GM06990 (cell line): ENCODE measurements at regions not wholly inside any gene's neighbourhood (a gene's known extent, or its start where the extent isn't known, plus 50 kb on each side); places are given as distances from the start of the nearest gene placed in this dataset.

Experiments used
- DNase-seq: peaks from one replicate; pipeline ENCODE4 v3.0.0-alpha.2; 2011; ENCODE audit not compliant: insufficient read length; ENCODE audit errors: extremely low read depth
- H3K27me3 ChIP-seq: replicated peaks from 2 replicates; pipeline ENCODE4 v1.6.0; 2011; ENCODE audit warnings: low read length; ENCODE audit not compliant: control insufficient read depth, insufficient read depth
- H3K36me3 ChIP-seq: 2 replicates; pipeline ENCODE4 v1.5.1; 2011; ENCODE audit warnings: low read length; ENCODE audit not compliant: control insufficient read depth, insufficient read depth
- H3K4me3 ChIP-seq: replicated peaks from 2 replicates; pipeline ENCODE4 v1.5.1; 2011; ENCODE audit warnings: low read depth, mild to moderate bottlenecking, control low read depth, low read length
- CTCF ChIP-seq: IDR thresholded peaks from 2 replicates; pipeline ENCODE4 v1.5.1; 2011; ENCODE audit warnings: low read length, control low read depth, mild to moderate bottlenecking, inconsistent platforms; ENCODE audit not compliant: insufficient read depth, poor library complexity, severe bottlenecking

- DNase-seq, result no peak
- TF ChIP-seq CTCF, result no peak
- Histone ChIP-seq H3K4me3 (no peak overlapping the region), H3K36me3 (no peaks in the 10 kb centered on the region), H3K27me3 (no peaks in the 10 kb centered on the region)
Observed at GRCh38 chr3:104788807-104789206, 577.9 kb upstream of the ALCAM start.

- no peaks in the 10 kb centered on the region for H3K36me3 ChIP-seq
- no peaks in the 10 kb centered on the region for H3K27me3 ChIP-seq
- DNase-seq, result no peak
- H3K4me3 ChIP-seq, result no peak overlapping the region
- no peak for TF ChIP-seq CTCF
Observed at GRCh38 chr3:104791331-104791730, 575.4 kb upstream of the ALCAM start.

- H3K27me3 ChIP-seq, result no peaks in the 10 kb centered on the region
- H3K36me3 ChIP-seq, result no peaks in the 10 kb centered on the region
- no peak for DNase-seq
- TF ChIP-seq CTCF, result no peak
- H3K4me3 ChIP-seq, result no peak overlapping the region
Observed at GRCh38 chr3:104796556-104796955, 570.2 kb upstream of the ALCAM start.

DNA sequence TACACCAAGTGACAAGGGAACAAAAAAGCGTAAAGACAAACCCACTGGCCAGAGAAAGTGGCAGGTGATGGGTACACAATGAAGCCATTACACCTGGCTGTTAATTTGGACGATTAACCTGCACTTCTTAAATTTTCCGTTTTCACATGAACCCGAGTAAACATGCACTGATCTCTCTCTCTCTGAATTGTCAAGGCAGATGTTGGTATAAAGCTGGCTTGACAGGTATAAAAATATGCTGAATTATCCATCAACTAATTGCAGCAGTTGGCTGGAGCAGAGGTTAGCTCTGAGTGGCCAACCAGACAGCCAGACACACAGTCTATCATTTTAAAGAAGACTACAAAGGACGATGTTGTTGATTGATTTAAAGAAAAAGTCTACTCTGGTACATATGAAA, 561.7 kb upstream of the ALCAM start:
- Histone ChIP-seq H3K4me3 (no peak overlapping the region), H3K36me3 (no peaks in the 10 kb centered on the region), H3K27me3 (no peaks in the 10 kb centered on the region)
- no peak for DNase-seq
- no peak for TF ChIP-seq CTCF

- no peak for TF ChIP-seq CTCF
- Histone ChIP-seq H3K4me3 (no peak overlapping the region), H3K36me3 (no peaks in the 10 kb centered on the region), H3K27me3 (no peaks in the 10 kb centered on the region)
- no peak for DNase-seq
Observed at GRCh38 chr3:104805508-104805907, 561.2 kb upstream of the ALCAM start.

DNA sequence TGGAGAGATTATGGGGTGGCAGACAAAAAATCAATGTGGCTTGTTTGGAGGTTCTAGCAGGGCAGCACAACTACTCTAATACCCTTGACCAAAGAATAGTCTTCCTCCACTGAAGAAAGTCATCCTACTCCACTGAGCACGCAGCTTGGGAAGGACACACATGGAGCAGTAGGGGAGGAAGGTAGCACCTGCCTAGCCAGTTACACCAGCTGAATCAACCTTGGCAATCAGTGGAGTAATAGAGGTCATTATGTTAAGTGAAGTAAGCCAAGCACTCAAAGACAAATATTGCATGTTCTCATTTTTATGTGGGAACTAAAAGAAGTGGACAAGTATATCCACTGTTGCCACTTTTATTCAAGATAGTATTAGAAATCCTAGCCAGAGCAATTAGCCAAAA, 555.8 kb upstream of the ALCAM start:
- no peaks in the 10 kb centered on the region for H3K27me3 ChIP-seq
- TF ChIP-seq CTCF, result no peak
- H3K4me3 ChIP-seq, result no peak overlapping the region
- no peak for DNase-seq
- H3K36me3 ChIP-seq, result no peaks in the 10 kb centered on the region
